ENCODE measurements at regions not wholly inside any gene's neighbourhood (a gene's known extent, or its start where the extent isn't known, plus 50 kb on each side); places are given as distances from the start of the nearest gene placed in this dataset.

GRCh38 chrX:25213611-25214010 is 197.8 kb upstream of the ARX start:
- no peak for DNase-seq

- DNase-seq: no peak
Observed at GRCh38 chrX:25207803-25208475, 192.2 kb upstream of the ARX start.

- DNase-seq: no peak
Observed at GRCh38 chrX:25206778-25207177, 191.0 kb upstream of the ARX start.

GRCh38 chrX:25204182-25204581 is 188.4 kb upstream of the ARX start:
- no peak for DNase-seq

GRCh38 chrX:25202827-25203226 is 187.1 kb upstream of the ARX start:
- DNase-seq: no peak

GRCh38 chrX:25198891-25199290 is 183.1 kb upstream of the ARX start:
- DNase-seq: no peak

- no peak for DNase-seq
Observed at GRCh38 chrX:25198253-25198652, 182.5 kb upstream of the ARX start.

GRCh38 chrX:25196221-25196620 is 180.5 kb upstream of the ARX start:
- no peak for DNase-seq

GRCh38 chrX:25191403-25191802 is 175.6 kb upstream of the ARX start:
- no peak for DNase-seq

GRCh38 chrX:25181775-25182174 is 166.0 kb upstream of the ARX start:
- no peak for DNase-seq

- no peak for DNase-seq
Observed at GRCh38 chrX:25180242-25180641, 164.5 kb upstream of the ARX start.

- DNase-seq: no peak
Observed at GRCh38 chrX:25178555-25178954, 162.8 kb upstream of the ARX start.

- DNase-seq: peak; percentile 0
Observed at GRCh38 chrX:25175743-25176142, 160.0 kb upstream of the ARX start.

- no peak for DNase-seq
Observed at GRCh38 chrX:25175171-25175570, 159.4 kb upstream of the ARX start.

GRCh38 chrX:25166546-25166945 is 150.8 kb upstream of the ARX start:
- no peak for DNase-seq

- DNase-seq: no peak
Observed at GRCh38 chrX:25166145-25166544, 150.4 kb upstream of the ARX start.

GRCh38 chrX:25158635-25159034 is 142.9 kb upstream of the ARX start:
- no peak for DNase-seq

- no peak for DNase-seq
Observed at GRCh38 chrX:25156832-25157231, 141.1 kb upstream of the ARX start.

- peak; percentile 1 for DNase-seq
Observed at GRCh38 chrX:25156323-25156722, 140.6 kb upstream of the ARX start.

- no peak for DNase-seq
Observed at GRCh38 chrX:25154168-25154567, 138.4 kb upstream of the ARX start.

- DNase-seq: no peak
Observed at GRCh38 chrX:25151749-25152148, 136.0 kb upstream of the ARX start.

GRCh38 chrX:25144043-25144940 is 128.5 kb upstream of the ARX start:
- peak; percentile 21 for DNase-seq

GRCh38 chrX:25143596-25143995 is 127.8 kb upstream of the ARX start:
- DNase-seq: no peak

GRCh38 chrX:25141684-25142083 is 125.9 kb upstream of the ARX start:
- DNase-seq: no peak
